Thoracic aorta (tissue), 2 donors: ENCODE measurements at regions not wholly inside any gene's neighbourhood (a gene's known extent, or its start where the extent isn't known, plus 50 kb on each side); places are given as distances from the start of the nearest gene placed in this dataset.

Experiments
- ATAC-seq: fragments of 150-250 bp; one replicate; pipeline ENCODE4 v1.8.0; 2017; ENCODE audit warnings: low read depth; ENCODE audit not compliant: insufficient number of reproducible peaks, low FRiP score
- DNase-seq: peaks from one replicate; pipeline ENCODE4 v3.0.0-alpha.2; 2020; ENCODE audit warnings: low spot score
- H3K27ac ChIP-seq, 2 donors: fragments of 200-600 bp; sonication (generic); 1 replicate in 1 of 2; 2 replicates in 1 of 2; pipeline ENCODE4 v1.5.1; 2016; ENCODE audit warnings: mild to moderate bottlenecking in 2 of 2, moderate library complexity in 2 of 2
- H3K27me3 ChIP-seq: fragments of 200-600 bp; sonication (generic); replicated peaks from 2 replicates; pipeline ENCODE4 v1.6.0; 2016; ENCODE audit warnings: mild to moderate bottlenecking; ENCODE audit not compliant: insufficient read depth
- H3K36me3 ChIP-seq: fragments of 200-600 bp; sonication (generic); one replicate; pipeline ENCODE4 v1.5.1; 2016
- H3K4me1 ChIP-seq, 2 donors: fragments of 200-600 bp; sonication (generic); 1 replicate in 1 of 2; 2 replicates in 1 of 2; pipeline versions ENCODE4 v1.5.1 to v1.6.0; 2016; ENCODE audit warnings: low read depth in 2 of 2, mild to moderate bottlenecking in 1 of 2; ENCODE audit not compliant: control insufficient read depth in 1 of 2
- H3K4me3 ChIP-seq: fragments of 200-600 bp; sonication (generic); 2 replicates; pipeline ENCODE4 v1.5.1; 2016; ENCODE audit warnings: mild to moderate bottlenecking
- H3K9me3 ChIP-seq: fragments of 200-600 bp; sonication (generic); 2 replicates; pipeline ENCODE4 v1.5.1; 2016
- TF ChIP-seq, protein P1 (sequence below): fragments of 200-600 bp; sonication (generic); IDR thresholded peaks from one replicate; pipeline ENCODE4 v1.5.1; 2019; ENCODE audit warnings: antibody characterized with exemption

DNA sequence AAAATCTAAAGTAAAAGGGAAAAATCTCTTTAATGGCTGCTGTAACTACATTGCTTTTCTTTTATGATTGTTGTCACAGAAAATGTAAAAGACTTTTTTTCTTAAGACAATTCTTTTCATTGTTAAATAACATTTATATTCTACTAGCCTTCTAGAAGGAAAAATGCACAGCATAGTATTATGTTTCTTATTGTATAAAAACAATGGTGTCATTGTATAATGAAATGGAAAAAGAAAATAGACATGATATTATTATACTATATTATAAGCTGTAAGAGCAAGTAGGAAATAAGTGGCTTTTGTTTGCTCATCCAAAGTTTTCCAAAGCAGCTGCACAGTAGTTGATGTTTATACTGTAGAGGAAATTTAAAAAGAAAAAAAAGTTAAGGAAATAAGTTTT lies 1021.7 kb downstream of the EFNA5 start:
- Histone ChIP-seq H3K27me3 (no peaks in the 10 kb centered on the region), H3K4me1 (no peaks in the 10 kb centered on the region), H3K27ac (no peak overlapping the region), H3K4me3 (no peak overlapping the region), H3K9me3 (no peaks in the 10 kb centered on the region), H3K36me3 (no peaks in the 10 kb centered on the region)
- TF ChIP-seq, protein P1, sequence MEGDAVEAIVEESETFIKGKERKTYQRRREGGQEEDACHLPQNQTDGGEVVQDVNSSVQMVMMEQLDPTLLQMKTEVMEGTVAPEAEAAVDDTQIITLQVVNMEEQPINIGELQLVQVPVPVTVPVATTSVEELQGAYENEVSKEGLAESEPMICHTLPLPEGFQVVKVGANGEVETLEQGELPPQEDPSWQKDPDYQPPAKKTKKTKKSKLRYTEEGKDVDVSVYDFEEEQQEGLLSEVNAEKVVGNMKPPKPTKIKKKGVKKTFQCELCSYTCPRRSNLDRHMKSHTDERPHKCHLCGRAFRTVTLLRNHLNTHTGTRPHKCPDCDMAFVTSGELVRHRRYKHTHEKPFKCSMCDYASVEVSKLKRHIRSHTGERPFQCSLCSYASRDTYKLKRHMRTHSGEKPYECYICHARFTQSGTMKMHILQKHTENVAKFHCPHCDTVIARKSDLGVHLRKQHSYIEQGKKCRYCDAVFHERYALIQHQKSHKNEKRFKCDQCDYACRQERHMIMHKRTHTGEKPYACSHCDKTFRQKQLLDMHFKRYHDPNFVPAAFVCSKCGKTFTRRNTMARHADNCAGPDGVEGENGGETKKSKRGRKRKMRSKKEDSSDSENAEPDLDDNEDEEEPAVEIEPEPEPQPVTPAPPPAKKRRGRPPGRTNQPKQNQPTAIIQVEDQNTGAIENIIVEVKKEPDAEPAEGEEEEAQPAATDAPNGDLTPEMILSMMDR: no peak
- ATAC-seq: no peak
- no peak for DNase-seq

DNA sequence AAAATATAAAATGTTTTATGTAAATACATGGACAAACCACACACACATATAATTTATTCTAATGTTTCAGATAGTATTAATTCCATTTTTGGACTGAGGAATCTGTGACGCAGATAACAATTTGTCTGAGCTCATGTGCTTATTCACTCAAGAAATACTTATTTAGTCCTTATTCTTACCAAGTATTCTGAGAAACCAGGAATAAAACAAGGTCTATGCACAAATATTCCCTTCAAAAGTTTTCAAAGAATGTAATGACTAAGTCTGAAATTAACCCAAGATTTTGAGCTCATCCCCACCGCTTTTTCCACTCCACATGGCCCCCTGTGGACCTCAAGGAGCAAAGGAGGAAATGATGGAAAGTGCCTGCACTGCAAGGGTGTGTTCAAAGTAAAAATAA lies 1022.3 kb downstream of the EFNA5 start:
- ATAC-seq (no peak), DNase-seq (no peak)
- no peak overlapping the region for H3K27ac ChIP-seq
- TF ChIP-seq, protein P1: no peak
- no peaks in the 10 kb centered on the region for H3K27me3 ChIP-seq
- no peaks in the 10 kb centered on the region for H3K36me3 ChIP-seq
- no peak overlapping the region for H3K4me3 ChIP-seq
- H3K9me3 ChIP-seq: no peaks in the 10 kb centered on the region
- no peaks in the 10 kb centered on the region for H3K4me1 ChIP-seq

DNA sequence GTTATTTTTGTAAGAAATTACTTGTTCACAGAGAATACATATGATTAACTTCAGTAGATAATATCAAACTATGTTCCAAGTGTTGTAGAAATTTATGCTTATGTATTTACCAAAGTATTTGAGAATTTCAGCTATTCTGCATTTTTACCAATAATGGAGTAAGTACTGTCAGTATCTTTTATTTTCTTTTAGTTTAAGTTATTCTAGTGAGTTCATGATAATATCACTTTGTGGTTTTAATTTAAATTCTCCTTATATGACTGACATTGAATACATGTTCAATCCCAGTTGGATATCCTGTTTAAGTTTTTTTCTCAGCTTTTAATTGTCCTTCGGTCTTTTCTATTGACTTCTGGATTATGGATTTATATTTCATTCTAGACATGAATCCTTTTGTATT lies 1024.6 kb downstream of the EFNA5 start:
- TF ChIP-seq, protein P1: no peak
- Histone ChIP-seq H3K4me1 (no peaks in the 10 kb centered on the region), H3K36me3 (no peaks in the 10 kb centered on the region), H3K4me3 (no peak overlapping the region), H3K27me3 (no peaks in the 10 kb centered on the region), H3K27ac (no peak overlapping the region), H3K9me3 (no peaks in the 10 kb centered on the region)
- DNase-seq: no peak
- no peak for ATAC-seq

DNA sequence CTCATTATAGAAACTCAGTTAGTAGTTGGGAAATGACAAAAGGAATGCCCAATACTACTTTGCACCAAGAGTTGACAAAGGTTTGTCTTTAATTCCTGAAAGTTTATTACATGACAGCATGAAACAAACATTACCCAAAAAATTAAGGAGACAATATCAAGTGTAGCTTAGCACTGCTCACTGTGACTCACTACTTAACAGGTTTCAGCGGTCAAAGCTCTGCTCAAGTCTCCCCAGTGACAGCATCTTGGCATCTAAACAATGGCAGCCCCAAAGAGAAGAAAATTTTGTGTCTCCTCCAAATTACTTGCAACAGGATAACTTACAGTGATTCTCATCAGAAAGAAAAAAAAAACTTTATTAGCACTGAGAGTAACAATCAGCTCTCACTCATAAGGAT lies 1030.2 kb downstream of the EFNA5 start:
- H3K36me3 ChIP-seq: no peaks in the 10 kb centered on the region
- no peaks in the 10 kb centered on the region for H3K9me3 ChIP-seq

DNA sequence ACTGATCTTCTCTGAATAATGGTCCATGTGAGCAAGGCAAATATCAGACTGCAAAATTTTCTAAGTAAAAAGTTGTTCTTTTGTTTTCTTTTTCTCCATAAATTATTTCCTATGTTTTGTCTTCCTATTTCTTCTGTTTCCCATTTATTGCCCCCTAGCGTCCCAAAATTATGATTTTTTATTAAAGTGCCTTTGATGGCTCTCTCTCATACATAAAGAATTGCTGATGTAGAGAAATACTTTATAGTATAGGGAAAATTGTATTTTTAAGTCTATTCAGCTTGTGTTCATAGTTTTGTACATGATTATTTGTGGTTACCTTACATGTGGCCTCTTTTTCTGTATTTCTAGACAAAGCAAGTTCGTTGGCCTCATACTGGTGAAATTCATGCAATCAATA lies 1031.2 kb downstream of the EFNA5 start:
- H3K27me3 ChIP-seq: no peaks in the 10 kb centered on the region
- H3K9me3 ChIP-seq: no peaks in the 10 kb centered on the region
- H3K4me1 ChIP-seq: no peaks in the 10 kb centered on the region
- H3K4me3 ChIP-seq: no peak overlapping the region
- no peak for DNase-seq
- TF ChIP-seq, protein P1: no peak
- ATAC-seq: no peak
- H3K36me3 ChIP-seq: no peaks in the 10 kb centered on the region
- H3K27ac ChIP-seq: no peak overlapping the region

More for the DNA sequence above, 1030.2 kb downstream of the EFNA5 start:
- TF ChIP-seq, protein P1: no peak
- H3K27ac ChIP-seq: no peak overlapping the region
- H3K27me3 ChIP-seq: no peaks in the 10 kb centered on the region
- DNase-seq: no peak
- H3K4me1 ChIP-seq: no peaks in the 10 kb centered on the region
- ATAC-seq: no peak
- no peak overlapping the region for H3K4me3 ChIP-seq
